Endodermal cell (in vitro differentiated cells): ENCODE measurements at regions not wholly inside any gene's neighbourhood (a gene's known extent, or its start where the extent isn't known, plus 50 kb on each side); places are given as distances from the start of the nearest gene placed in this dataset.

ENCODE experiments used
- DNase-seq: peaks from one replicate; pipeline ENCODE4 v3.0.0-alpha.2; 2017
- H3K27ac ChIP-seq: 2 replicates; pipeline ENCODE4 v1.5.1; 2013; ENCODE audit warnings: mild to moderate bottlenecking, low read depth, low read length, moderate library complexity
- H3K27me3 ChIP-seq: 2 replicates; pipeline ENCODE4 v1.6.1; 2013; ENCODE audit warnings: mild to moderate bottlenecking, low read length, moderate library complexity; ENCODE audit not compliant: insufficient read depth, control insufficient read depth, poor library complexity, severe bottlenecking
- H3K36me3 ChIP-seq: 2 replicates; pipeline ENCODE4 v1.7.0; 2013; ENCODE audit warnings: mild to moderate bottlenecking, low read length, moderate library complexity; ENCODE audit not compliant: control insufficient read depth, insufficient read depth
- H3K4me1 ChIP-seq: one replicate; pipeline ENCODE4 v1.7.0; 2013; ENCODE audit warnings: low read length; ENCODE audit not compliant: control insufficient read depth, insufficient read depth
- H3K4me3 ChIP-seq: 2 replicates; pipeline ENCODE4 v1.5.1; 2013; ENCODE audit warnings: mild to moderate bottlenecking, low read length, moderate library complexity
- H3K9ac ChIP-seq: 2 replicates; pipeline ENCODE4 v1.6.1; 2013; ENCODE audit warnings: mild to moderate bottlenecking, low read length, moderate library complexity; ENCODE audit not compliant: poor library complexity, severe bottlenecking; ENCODE audit errors: extremely low read depth
- H3K9me3 ChIP-seq: 2 replicates; pipeline ENCODE4 v1.6.1; 2013; ENCODE audit warnings: mild to moderate bottlenecking, low read length, moderate library complexity; ENCODE audit not compliant: control insufficient read depth
- H3K27ac Mint-ChIP-seq: 2 replicates; pipeline ENCODE4 v1.8.0; 2020; ENCODE audit warnings: mixed read lengths
- H3K27me3 Mint-ChIP-seq: 2 replicates; pipeline ENCODE4 v1.8.0; 2021; ENCODE audit warnings: mild to moderate bottlenecking, mixed read lengths; ENCODE audit not compliant: insufficient read depth
- H3K36me3 Mint-ChIP-seq: 2 replicates; pipeline ENCODE4 v1.8.0; 2020; ENCODE audit warnings: low read depth, mixed read lengths
- H3K4me1 Mint-ChIP-seq: 2 replicates; pipeline ENCODE4 v1.8.0; 2020; ENCODE audit warnings: mixed read lengths
- H3K4me3 Mint-ChIP-seq: 2 replicates; pipeline ENCODE4 v1.8.0; 2020; ENCODE audit warnings: mild to moderate bottlenecking, moderate library complexity, mixed read lengths
- H3K9me3 Mint-ChIP-seq: 2 replicates; pipeline ENCODE4 v1.8.0; 2020; ENCODE audit warnings: mild to moderate bottlenecking, mixed read lengths
- WGBS, 2 experiments: methylation state at CpG; one replicate each; pipeline versions ENCODE4 v1.1.5 to v1.1.7; 2013; ENCODE audit warnings: missing lambda C conversion rate in 2 of 2, mixed read lengths in 1 of 2; ENCODE audit not compliant: insufficient coverage in 1 of 2, insufficient read length in 1 of 2; 5-methylcytosine and 5-hydroxymethylcytosine counted together
- TF ChIP-seq, protein P1 (sequence below): fragments of 200-600 bp; sonication (generic); conservative IDR thresholded peaks from 2 replicates; pipeline ENCODE4 v1.5.0; 2021; ENCODE audit warnings: antibody characterized with exemption, mild to moderate bottlenecking

DNA sequence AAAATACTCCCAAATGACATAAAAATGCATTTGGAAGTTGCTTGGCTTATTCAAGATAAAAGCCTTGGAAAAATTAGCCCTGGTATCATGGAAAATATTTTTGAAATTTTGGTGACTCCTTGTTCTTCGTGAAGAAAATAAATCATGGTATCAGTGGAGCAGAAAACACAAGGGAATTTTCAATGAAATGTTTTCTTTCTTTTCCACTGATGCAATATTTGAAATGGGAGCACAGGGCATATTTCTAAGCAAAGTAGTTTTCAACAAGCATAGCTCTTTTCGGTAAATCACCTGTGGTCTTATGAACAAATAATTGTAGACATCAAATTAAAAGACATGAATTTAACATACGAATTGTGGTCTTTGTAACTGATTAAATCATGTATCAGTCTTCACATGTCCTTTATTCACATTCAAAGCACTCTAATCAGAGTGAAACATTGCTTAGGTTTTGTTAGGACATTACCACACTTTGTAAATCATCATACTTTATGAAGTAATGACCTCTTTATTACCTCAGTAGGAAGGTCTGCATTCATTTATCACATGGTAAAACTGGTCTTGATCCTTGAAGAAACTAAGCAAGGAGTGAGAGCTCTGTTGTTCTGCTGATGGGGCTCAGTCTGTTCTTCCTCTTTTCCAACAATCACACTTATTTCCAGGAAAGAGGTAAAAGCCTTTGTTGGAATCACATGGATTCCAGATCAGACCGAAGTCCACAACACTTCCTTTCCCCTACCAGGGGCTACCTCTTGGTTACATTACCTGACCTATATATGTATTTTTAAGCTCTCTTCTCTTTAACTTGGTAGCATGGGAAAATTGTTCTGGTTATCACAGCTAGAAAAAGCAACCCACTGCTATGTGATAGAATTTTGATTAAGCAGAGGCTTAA is 413.5 kb upstream of the THBS1 start:
- 96 to 100% methylated on average over 1 to 4 of the region's 4 CpGs for WGBS, 2 experiments
- no peak overlapping the region for H3K27ac ChIP-seq

DNA sequence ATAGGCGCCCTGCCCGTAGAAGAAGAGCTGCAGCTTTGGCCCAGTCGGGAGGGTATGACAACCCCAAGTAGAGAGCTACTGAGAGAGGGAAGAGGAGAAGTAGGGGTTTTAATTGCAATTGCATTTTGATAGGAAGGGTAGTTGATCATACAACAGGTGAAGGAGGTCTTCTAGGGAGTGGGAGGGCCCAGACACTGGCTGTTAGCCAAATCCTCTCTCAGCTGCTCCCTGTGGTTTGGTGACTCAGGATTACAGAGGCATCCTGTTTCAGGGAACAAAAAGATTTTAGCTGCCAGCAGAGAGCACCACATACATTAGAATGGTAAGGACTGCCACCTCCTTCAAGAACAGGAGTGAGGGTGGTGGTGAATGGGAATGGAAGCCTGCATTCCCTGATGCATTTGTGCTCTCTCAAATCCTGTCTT is 408.9 kb upstream of the THBS1 start:
- DNase-seq, result peak; percentile 90
- H3K4me3 ChIP-seq, result no peak overlapping the region
- no peaks in the 10 kb centered on the region for H3K27me3 ChIP-seq
- Mint-ChIP-seq H3K4me3 (no peak overlapping the region), H3K27me3 (no peaks in the 10 kb centered on the region), H3K36me3 (no peaks in the 10 kb centered on the region), H3K9me3 (no peaks in the 10 kb centered on the region), H3K27ac (peak overlapping the region; percentile 88), H3K4me1 (peaks cover 15% of the 10 kb centered on the region)
- H3K36me3 ChIP-seq, result no peaks in the 10 kb centered on the region
- H3K4me1 ChIP-seq, result peaks cover 6% of the 10 kb centered on the region
- WGBS, 2 experiments, result 82 to 93% methylated on average over 3 of the region's 3 CpGs
- no peak overlapping the region for H3K27ac ChIP-seq
- TF ChIP-seq, protein P1, sequence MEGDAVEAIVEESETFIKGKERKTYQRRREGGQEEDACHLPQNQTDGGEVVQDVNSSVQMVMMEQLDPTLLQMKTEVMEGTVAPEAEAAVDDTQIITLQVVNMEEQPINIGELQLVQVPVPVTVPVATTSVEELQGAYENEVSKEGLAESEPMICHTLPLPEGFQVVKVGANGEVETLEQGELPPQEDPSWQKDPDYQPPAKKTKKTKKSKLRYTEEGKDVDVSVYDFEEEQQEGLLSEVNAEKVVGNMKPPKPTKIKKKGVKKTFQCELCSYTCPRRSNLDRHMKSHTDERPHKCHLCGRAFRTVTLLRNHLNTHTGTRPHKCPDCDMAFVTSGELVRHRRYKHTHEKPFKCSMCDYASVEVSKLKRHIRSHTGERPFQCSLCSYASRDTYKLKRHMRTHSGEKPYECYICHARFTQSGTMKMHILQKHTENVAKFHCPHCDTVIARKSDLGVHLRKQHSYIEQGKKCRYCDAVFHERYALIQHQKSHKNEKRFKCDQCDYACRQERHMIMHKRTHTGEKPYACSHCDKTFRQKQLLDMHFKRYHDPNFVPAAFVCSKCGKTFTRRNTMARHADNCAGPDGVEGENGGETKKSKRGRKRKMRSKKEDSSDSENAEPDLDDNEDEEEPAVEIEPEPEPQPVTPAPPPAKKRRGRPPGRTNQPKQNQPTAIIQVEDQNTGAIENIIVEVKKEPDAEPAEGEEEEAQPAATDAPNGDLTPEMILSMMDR, result peak; percentile 81
- H3K9ac ChIP-seq, result no peak overlapping the region
- no peaks in the 10 kb centered on the region for H3K9me3 ChIP-seq

More for the DNA sequence above, 413.5 kb upstream of the THBS1 start:
- no peaks in the 10 kb centered on the region for H3K27me3 ChIP-seq
- H3K27me3 Mint-ChIP-seq, result no peaks in the 10 kb centered on the region
- H3K9me3 ChIP-seq, result no peaks in the 10 kb centered on the region
- H3K9me3 Mint-ChIP-seq, result no peaks in the 10 kb centered on the region
- no peak overlapping the region for H3K9ac ChIP-seq
- H3K4me1 ChIP-seq, result peaks cover 3% of the 10 kb centered on the region
- no peak overlapping the region for H3K4me3 Mint-ChIP-seq
- H3K4me3 ChIP-seq, result no peak overlapping the region
- TF ChIP-seq, protein P1, result no peak
- DNase-seq, result no peak
- H3K27ac Mint-ChIP-seq, result no peak overlapping the region
- H3K36me3 Mint-ChIP-seq, result no peaks in the 10 kb centered on the region
- H3K36me3 ChIP-seq, result no peaks in the 10 kb centered on the region
- peaks cover 18% of the 10 kb centered on the region for H3K4me1 Mint-ChIP-seq

DNA sequence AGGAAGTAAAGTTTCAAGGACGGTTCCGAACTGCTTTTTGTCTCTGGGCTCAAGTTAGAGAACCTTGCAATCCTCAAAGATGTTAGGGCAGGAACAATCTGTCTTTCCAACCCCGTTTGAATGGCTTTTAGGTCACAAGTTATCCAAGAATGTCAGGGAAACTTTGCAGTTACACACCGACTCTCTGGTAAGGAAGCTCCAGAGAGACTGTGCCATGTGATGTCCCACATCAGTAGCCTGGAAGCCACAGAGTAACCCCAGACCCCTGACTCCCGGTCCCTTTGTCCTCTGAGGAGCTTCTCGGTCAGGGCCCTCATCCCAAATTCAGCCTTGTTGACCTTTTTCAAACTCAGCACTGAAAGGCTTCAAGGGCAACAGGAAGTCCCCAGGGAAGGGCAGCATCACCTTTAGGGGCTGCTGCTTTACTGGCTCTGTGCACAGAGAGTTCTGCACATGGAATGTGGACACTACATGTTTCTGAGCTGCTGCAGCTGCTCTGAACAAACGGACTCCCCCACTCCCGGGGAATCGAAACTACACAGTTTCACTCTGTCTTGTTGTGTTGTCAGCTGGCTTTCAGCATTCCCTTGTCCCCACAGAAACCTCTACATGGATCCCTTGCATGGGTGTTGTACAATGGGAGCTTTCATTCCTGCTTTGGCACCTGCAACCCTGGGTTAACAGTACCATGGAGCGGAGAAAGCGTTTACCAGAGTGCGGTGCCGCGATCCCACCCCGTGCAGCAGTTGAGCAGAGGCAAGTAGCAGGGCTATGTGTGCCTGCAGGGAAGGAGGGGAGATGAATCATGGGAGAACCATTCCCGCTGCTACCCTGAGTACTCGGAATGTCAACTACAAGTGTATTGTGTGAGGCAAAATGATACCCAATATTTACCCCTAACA is 408.2 kb upstream of the THBS1 start:
- H3K36me3 ChIP-seq, result no peaks in the 10 kb centered on the region
- Mint-ChIP-seq H3K27ac (peak overlapping the region; percentile 88), H3K4me3 (no peak overlapping the region), H3K36me3 (no peaks in the 10 kb centered on the region), H3K4me1 (peaks cover 9% of the 10 kb centered on the region), H3K27me3 (no peaks in the 10 kb centered on the region), H3K9me3 (no peaks in the 10 kb centered on the region)
- no peaks in the 10 kb centered on the region for H3K9me3 ChIP-seq
- DNase-seq, result no peak
- TF ChIP-seq, protein P1, result no peak
- H3K4me3 ChIP-seq, result no peak overlapping the region
- H3K27me3 ChIP-seq, result no peaks in the 10 kb centered on the region
- WGBS, 2 experiments, result 58 to 80% methylated on average over 8 to 16 of the region's 17 CpGs
- H3K9ac ChIP-seq, result no peak overlapping the region
- H3K27ac ChIP-seq, result no peak overlapping the region
- H3K4me1 ChIP-seq, result peaks cover 6% of the 10 kb centered on the region
